IPS-15b (cell line): ENCODE measurements at regions not wholly inside any gene's neighbourhood (a gene's known extent, or its start where the extent isn't known, plus 50 kb on each side); places are given as distances from the start of the nearest gene placed in this dataset.
A peak's percentile ranks its signal among the peaks of the same experiment; 100 is the strongest.

Experiments used
- H3K27me3 ChIP-seq: one replicate; pipeline ENCODE4 v1.6.1; 2013; ENCODE audit warnings: low read length; ENCODE audit not compliant: control insufficient read depth, insufficient read depth
- H3K36me3 ChIP-seq: one replicate; pipeline ENCODE4 v1.6.1; 2013; ENCODE audit warnings: low read length; ENCODE audit not compliant: control insufficient read depth, insufficient read depth
- H3K4me1 ChIP-seq: one replicate; pipeline ENCODE4 v1.6.1; 2013; ENCODE audit warnings: mild to moderate bottlenecking, low read length; ENCODE audit not compliant: control insufficient read depth, insufficient read depth
- H3K4me3 ChIP-seq: one replicate; pipeline ENCODE4 v1.5.1; 2013; ENCODE audit warnings: low read depth, low read length
- H3K9ac ChIP-seq: one replicate; pipeline ENCODE4 v1.6.1; 2013; ENCODE audit warnings: low read depth, mild to moderate bottlenecking, low read length
- H3K9me3 ChIP-seq: one replicate; pipeline ENCODE4 v1.6.1; 2013; ENCODE audit warnings: mild to moderate bottlenecking, low read length; ENCODE audit not compliant: control insufficient read depth, insufficient read depth

- no peaks in the 10 kb centered on the region for H3K9me3 ChIP-seq
- no peak overlapping the region for H3K9ac ChIP-seq
- no peak overlapping the region for H3K4me3 ChIP-seq
- H3K36me3 ChIP-seq: no peaks in the 10 kb centered on the region
- no peaks in the 10 kb centered on the region for H3K27me3 ChIP-seq
- H3K4me1 ChIP-seq: peaks cover 7% of the 10 kb centered on the region
Observed at GRCh38 chr9:87140605-87141109, 193.4 kb upstream of the GAS1 start.

- Histone ChIP-seq H3K9ac (no peak overlapping the region), H3K36me3 (no peaks in the 10 kb centered on the region), H3K4me1 (peaks cover 7% of the 10 kb centered on the region), H3K9me3 (no peaks in the 10 kb centered on the region), H3K27me3 (no peaks in the 10 kb centered on the region), H3K4me3 (no peak overlapping the region)
Observed at GRCh38 chr9:87141124-87141523, 193.8 kb upstream of the GAS1 start.

- Histone ChIP-seq H3K4me3 (no peak overlapping the region), H3K27me3 (peaks cover 17% of the 10 kb centered on the region), H3K9me3 (no peaks in the 10 kb centered on the region), H3K4me1 (no peaks in the 10 kb centered on the region), H3K36me3 (no peaks in the 10 kb centered on the region), H3K9ac (no peak overlapping the region)
Observed at GRCh38 chr9:87146933-87147332, 199.6 kb upstream of the GAS1 start.

GRCh38 chr9:87147839-87148238, 200.5 kb upstream of the GAS1 start:
- Histone ChIP-seq H3K27me3 (peaks cover 17% of the 10 kb centered on the region), H3K4me1 (no peaks in the 10 kb centered on the region), H3K9ac (peak overlapping the region; percentile 62), H3K36me3 (no peaks in the 10 kb centered on the region), H3K4me3 (peak overlapping the region; percentile 15), H3K9me3 (no peaks in the 10 kb centered on the region)

- peak overlapping the region; percentile 15 for H3K4me3 ChIP-seq
- H3K9me3 ChIP-seq: no peaks in the 10 kb centered on the region
- H3K27me3 ChIP-seq: peaks cover 17% of the 10 kb centered on the region
- H3K36me3 ChIP-seq: no peaks in the 10 kb centered on the region
- peak overlapping the region; percentile 62 for H3K9ac ChIP-seq
- H3K4me1 ChIP-seq: no peaks in the 10 kb centered on the region
Observed at GRCh38 chr9:87148331-87149104, 201.2 kb upstream of the GAS1 start.

- no peaks in the 10 kb centered on the region for H3K9me3 ChIP-seq
- peaks cover 17% of the 10 kb centered on the region for H3K27me3 ChIP-seq
- no peaks in the 10 kb centered on the region for H3K4me1 ChIP-seq
Observed at GRCh38 chr9:87149799-87150198, 202.5 kb upstream of the GAS1 start.

GRCh38 chr9:87152256-87152655, 204.9 kb upstream of the GAS1 start:
- Histone ChIP-seq H3K9ac (no peak overlapping the region), H3K27me3 (peaks cover 17% of the 10 kb centered on the region), H3K4me3 (no peak overlapping the region), H3K4me1 (no peaks in the 10 kb centered on the region), H3K9me3 (no peaks in the 10 kb centered on the region), H3K36me3 (no peaks in the 10 kb centered on the region)

More at GRCh38 chr9:87149799-87150198, 202.5 kb upstream of the GAS1 start:
- H3K4me3 ChIP-seq: no peak overlapping the region
- no peak overlapping the region for H3K9ac ChIP-seq
- H3K36me3 ChIP-seq: no peaks in the 10 kb centered on the region

- Histone ChIP-seq H3K4me3 (no peak overlapping the region), H3K9me3 (no peaks in the 10 kb centered on the region), H3K27me3 (no peaks in the 10 kb centered on the region), H3K9ac (no peak overlapping the region), H3K36me3 (no peaks in the 10 kb centered on the region), H3K4me1 (no peaks in the 10 kb centered on the region)
Observed at GRCh38 chr9:87156247-87156646, 208.9 kb upstream of the GAS1 start.

GRCh38 chr9:87157366-87158031, 210.2 kb upstream of the GAS1 start:
- Histone ChIP-seq H3K4me3 (no peak overlapping the region), H3K9me3 (no peaks in the 10 kb centered on the region), H3K9ac (no peak overlapping the region), H3K27me3 (no peaks in the 10 kb centered on the region), H3K36me3 (no peaks in the 10 kb centered on the region), H3K4me1 (no peaks in the 10 kb centered on the region)

GRCh38 chr9:87158765-87159164, 211.5 kb upstream of the GAS1 start:
- Histone ChIP-seq H3K9ac (no peak overlapping the region), H3K36me3 (no peaks in the 10 kb centered on the region), H3K27me3 (no peaks in the 10 kb centered on the region), H3K4me1 (no peaks in the 10 kb centered on the region), H3K4me3 (no peak overlapping the region), H3K9me3 (no peaks in the 10 kb centered on the region)

- Histone ChIP-seq H3K36me3 (no peaks in the 10 kb centered on the region), H3K27me3 (no peaks in the 10 kb centered on the region), H3K4me3 (no peak overlapping the region), H3K9me3 (no peaks in the 10 kb centered on the region), H3K4me1 (no peaks in the 10 kb centered on the region), H3K9ac (no peak overlapping the region)
Observed at GRCh38 chr9:87160148-87161102, 213.1 kb upstream of the GAS1 start.
